Natural killer cell treated with Interleukin-12 subunit alpha and Interleukin-12 subunit beta and Interleukin-15 and Interleukin-18, amount 100 ng/mL, for 72 hours (primary cell): ENCODE measurements at regions not wholly inside any gene's neighbourhood (a gene's known extent, or its start where the extent isn't known, plus 50 kb on each side); places are given as distances from the start of the nearest gene placed in this dataset.
A peak's percentile ranks its signal among the peaks of the same experiment; 100 is the strongest.

Source experiments
- ATAC-seq, 2 donors: fragments of 150-1000 bp; cut with Tn5 transposase in 1 of 2; sonication (Bioruptor Pico), chemical (Tn5 transposase) in 1 of 2; 2 replicates each; pipeline ENCODE4 v1.10.0; 2021
- DNase-seq: peaks from one replicate; pipeline ENCODE4 v3.0.0; 2022; ENCODE audit warnings: low spot score
- H3K27ac Mint-ChIP-seq, 2 donors: 1 replicate in 1 of 2; 2 replicates in 1 of 2; pipeline ENCODE4 v1.8.0; 2022; ENCODE audit warnings: mixed read lengths in 2 of 2, mild to moderate bottlenecking in 1 of 2, moderate library complexity in 1 of 2
- H3K27me3 Mint-ChIP-seq, 2 donors: 1 replicate in 1 of 2; 2 replicates in 1 of 2; pipeline ENCODE4 v1.8.0; 2022; ENCODE audit warnings: mixed read lengths in 2 of 2
- H3K36me3 Mint-ChIP-seq: one replicate; pipeline ENCODE4 v1.8.0; 2022; ENCODE audit warnings: mixed read lengths
- H3K4me1 Mint-ChIP-seq, 2 donors: 1 replicate in 1 of 2; 2 replicates in 1 of 2; pipeline ENCODE4 v1.8.0; 2022; ENCODE audit warnings: low read depth in 2 of 2, mixed read lengths in 2 of 2, mild to moderate bottlenecking in 1 of 2
- H3K4me3 Mint-ChIP-seq: one replicate; pipeline ENCODE4 v1.8.0; 2022; ENCODE audit warnings: mixed read lengths
- H3K9me3 Mint-ChIP-seq: 2 replicates; pipeline ENCODE4 v1.8.0; 2022; ENCODE audit warnings: mixed read lengths

DNA sequence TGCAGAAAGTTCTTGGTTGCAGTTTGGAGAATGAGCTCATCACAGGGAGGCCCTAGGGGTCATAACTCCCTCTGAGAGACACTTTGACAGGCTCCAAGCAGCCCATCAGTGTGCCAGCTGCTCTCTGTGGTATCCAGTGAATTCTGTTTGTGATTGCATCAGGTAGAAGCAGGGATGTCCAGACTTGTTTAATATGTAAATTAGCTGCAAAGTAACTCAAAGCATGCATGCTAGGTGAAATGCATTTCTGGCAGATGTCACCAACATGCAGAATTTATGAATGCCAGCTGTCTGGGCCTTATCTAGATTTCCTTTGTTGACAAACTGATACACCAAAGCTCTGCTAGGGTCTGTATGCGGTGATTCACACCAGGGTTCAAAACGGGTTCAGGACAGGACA lies 123.6 kb upstream of the MTNR1B start:
- H3K27ac Mint-ChIP-seq = no peak overlapping the region
- no peaks in the 10 kb centered on the region for H3K4me1 Mint-ChIP-seq
- no peaks in the 10 kb centered on the region for H3K27me3 Mint-ChIP-seq
- DNase-seq (no peak), ATAC-seq (no peak)
- H3K36me3 Mint-ChIP-seq = no peaks in the 10 kb centered on the region
- H3K4me3 Mint-ChIP-seq = no peak overlapping the region
- no peaks in the 10 kb centered on the region for H3K9me3 Mint-ChIP-seq

DNA sequence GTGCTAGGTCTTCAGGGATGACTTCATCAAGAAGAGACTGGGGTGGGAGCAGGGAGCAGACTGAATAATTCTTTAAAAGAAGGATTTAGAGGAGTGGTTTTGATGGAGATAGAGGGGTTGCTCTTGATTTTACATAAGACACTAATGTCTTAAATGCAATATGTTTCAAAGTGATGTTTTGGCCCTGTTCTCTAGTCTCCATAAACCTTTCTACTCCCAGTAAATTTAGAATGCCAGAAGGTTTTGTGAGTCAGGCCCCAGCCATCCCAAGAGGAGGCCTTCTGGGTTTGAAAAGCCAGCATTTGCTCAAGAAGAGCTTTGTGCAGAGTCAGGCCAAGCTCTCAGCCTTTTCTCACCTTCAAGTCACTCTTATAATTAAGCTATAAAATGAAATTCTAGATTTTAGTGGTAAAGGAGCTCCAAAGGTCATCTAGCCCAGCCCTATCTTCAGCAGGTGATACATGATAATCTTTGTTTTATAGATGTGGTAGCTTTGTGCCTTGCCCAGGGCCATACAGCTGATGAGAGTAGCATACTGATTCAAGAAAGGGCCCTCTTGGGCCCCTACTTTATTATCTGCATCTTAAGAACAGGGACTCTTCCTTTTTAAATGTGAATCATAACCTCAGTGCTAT lies 122.8 kb upstream of the MTNR1B start:
- Mint-ChIP-seq H3K27me3 (no peaks in the 10 kb centered on the region), H3K36me3 (no peaks in the 10 kb centered on the region), H3K4me1 (no peaks in the 10 kb centered on the region), H3K27ac (no peak overlapping the region), H3K4me3 (no peak overlapping the region), H3K9me3 (no peaks in the 10 kb centered on the region)
- DNase-seq (no peak), ATAC-seq (no peak)

DNA sequence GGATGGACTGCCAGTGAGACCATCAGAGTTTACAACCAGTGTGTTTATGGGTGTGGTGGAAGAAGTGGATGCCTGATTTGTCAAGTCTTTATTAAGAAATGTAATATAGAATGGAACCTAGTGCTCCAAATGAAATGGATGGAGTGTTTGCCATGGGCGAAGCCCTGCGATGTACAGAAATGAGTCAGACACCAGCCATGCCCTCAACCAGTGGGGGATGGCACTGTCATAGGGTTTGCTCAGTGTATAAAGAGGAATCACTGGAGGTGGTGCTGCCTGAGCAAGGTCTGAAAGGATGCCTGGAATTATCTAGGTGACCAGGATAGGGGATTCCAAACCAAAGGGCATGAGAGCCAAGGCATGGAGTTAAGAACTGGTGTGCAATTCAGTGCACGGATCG lies 120.9 kb upstream of the MTNR1B start:
- Mint-ChIP-seq H3K9me3 (no peaks in the 10 kb centered on the region), H3K36me3 (no peaks in the 10 kb centered on the region), H3K27ac (no peak overlapping the region)

DNA sequence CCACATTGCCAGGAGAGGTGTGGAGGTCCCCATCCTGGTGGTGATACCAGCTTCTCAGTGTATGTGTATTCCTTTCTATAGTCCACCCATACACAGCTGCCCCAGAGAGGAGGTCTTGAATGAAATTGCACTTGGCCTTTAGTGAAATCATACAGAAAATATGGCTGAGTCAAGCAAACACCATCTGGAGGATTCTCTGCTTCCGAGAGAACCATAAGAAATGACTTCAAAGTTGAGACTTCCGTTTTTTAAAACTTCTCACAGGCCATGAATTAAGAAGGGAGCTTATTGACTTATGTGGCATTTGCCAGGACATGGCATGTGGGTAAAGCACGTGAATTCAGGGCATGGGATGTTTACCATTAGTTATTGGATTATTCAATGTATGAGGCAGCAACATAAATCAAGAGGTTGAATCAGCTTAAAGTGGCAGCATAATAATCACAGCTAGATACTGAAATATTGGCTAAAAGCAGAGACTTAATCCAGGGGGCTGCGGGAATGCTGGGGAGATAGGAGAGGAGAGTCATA lies 119.1 kb upstream of the MTNR1B start:
- Mint-ChIP-seq H3K9me3 (no peaks in the 10 kb centered on the region), H3K4me3 (no peak overlapping the region)
- ATAC-seq = no peak

More for the DNA sequence above, 120.9 kb upstream of the MTNR1B start:
- H3K27me3 Mint-ChIP-seq = no peaks in the 10 kb centered on the region
- DNase-seq = no peak
- H3K4me3 Mint-ChIP-seq = no peak overlapping the region
- H3K4me1 Mint-ChIP-seq = no peaks in the 10 kb centered on the region
- no peak for ATAC-seq

DNA sequence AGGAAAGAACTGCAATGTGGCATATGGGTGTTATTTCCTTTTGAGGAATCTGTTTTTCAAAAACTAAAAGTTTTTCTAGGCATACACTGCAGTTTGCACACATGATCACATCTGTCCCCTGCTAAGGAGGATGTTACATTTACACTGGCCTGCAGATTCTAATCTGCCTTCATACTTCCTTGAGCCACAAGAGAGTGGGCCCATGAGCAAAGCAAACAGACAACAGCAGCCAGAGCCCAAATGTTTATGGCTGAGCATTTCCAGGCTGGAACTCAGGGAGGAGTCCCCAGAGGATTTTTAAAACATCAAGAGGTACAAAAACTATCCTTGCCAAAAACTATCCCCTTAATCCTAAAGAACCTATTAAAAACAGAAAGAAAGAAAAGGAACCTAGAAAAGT lies 117.2 kb upstream of the MTNR1B start:
- H3K9me3 Mint-ChIP-seq = no peaks in the 10 kb centered on the region
- H3K4me3 Mint-ChIP-seq = no peak overlapping the region
- H3K27ac Mint-ChIP-seq = no peak overlapping the region
- no peaks in the 10 kb centered on the region for H3K36me3 Mint-ChIP-seq
- DNase-seq (no peak), ATAC-seq (no peak)
- no peaks in the 10 kb centered on the region for H3K27me3 Mint-ChIP-seq
- H3K4me1 Mint-ChIP-seq = no peaks in the 10 kb centered on the region

More for the DNA sequence above, 119.1 kb upstream of the MTNR1B start:
- Mint-ChIP-seq H3K27me3 (no peaks in the 10 kb centered on the region), H3K27ac (no peak overlapping the region), H3K36me3 (no peaks in the 10 kb centered on the region), H3K4me1 (no peaks in the 10 kb centered on the region)
- DNase-seq = no peak

DNA sequence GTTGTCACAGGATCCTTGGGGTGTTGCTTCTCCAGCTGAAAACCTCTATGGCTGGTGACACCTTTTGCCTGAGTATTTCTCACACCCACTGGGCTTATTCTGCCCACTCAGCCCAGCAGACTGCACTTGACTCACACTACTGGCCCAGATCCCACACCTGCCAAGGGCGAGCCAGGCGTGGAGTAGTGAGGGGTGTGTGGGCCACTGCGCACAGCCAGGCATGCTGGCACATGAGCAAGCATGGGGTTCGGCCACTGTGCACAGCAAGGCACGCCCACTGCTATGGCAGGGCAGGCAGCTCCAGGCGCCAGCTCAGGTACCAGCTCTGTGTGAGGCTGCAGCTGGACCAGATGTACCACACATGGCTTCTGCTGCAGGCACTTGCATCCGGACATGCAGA lies 116.5 kb upstream of the MTNR1B start:
- Mint-ChIP-seq H3K4me3 (no peak overlapping the region), H3K27me3 (no peaks in the 10 kb centered on the region), H3K4me1 (no peaks in the 10 kb centered on the region), H3K36me3 (no peaks in the 10 kb centered on the region), H3K27ac (no peak overlapping the region), H3K9me3 (no peaks in the 10 kb centered on the region)
- DNase-seq (no peak), ATAC-seq (peak in 1 of 2 donors; percentile 44)

DNA sequence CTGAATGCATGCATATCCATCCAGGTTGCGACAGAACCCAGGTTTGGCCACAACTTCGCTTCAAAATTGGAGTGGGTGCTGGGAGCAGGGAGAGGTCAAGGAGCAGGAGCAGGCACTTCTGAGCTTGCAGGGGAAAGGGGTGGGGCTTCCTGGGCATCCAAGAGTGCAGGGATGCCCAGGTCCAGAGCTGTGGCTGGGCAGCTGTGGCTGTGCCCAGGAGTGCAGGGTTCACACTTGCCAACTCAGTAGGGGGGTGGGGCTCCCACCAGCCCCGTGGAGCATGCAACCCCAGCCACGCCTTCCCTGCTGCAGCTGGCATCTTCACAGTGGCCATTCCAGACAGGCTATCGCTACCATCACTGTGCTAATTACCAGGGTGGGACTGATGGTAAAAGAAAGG lies 115.3 kb upstream of the MTNR1B start:
- Mint-ChIP-seq H3K27me3 (no peaks in the 10 kb centered on the region), H3K4me3 (no peak overlapping the region), H3K36me3 (no peaks in the 10 kb centered on the region), H3K4me1 (no peaks in the 10 kb centered on the region), H3K27ac (no peak overlapping the region), H3K9me3 (no peaks in the 10 kb centered on the region)
- DNase-seq (no peak), ATAC-seq (peak in 1 of 2 donors; percentile 55)

DNA sequence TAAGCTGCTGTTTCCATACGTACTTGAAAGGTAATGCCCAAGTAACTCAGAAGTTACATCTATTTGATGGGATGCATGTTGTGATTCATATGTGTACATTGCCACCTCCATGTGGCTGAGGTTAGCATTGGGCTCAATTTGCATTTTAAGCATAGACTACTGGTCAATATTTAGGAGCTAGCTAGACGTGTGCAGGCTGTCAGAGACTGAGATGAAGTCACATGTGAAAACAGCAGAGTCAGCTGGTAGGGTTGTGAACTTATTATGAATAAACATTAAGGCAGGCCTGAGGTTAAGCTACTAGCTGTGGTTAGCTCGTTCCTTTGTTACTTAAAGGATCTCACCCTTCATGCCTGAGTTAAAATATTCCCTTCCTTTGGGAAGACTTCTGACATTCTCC lies 114.5 kb upstream of the MTNR1B start:
- ATAC-seq = no peak
- DNase-seq = no peak
- Mint-ChIP-seq H3K4me3 (no peak overlapping the region), H3K4me1 (no peaks in the 10 kb centered on the region), H3K27me3 (no peaks in the 10 kb centered on the region), H3K9me3 (no peaks in the 10 kb centered on the region), H3K36me3 (no peaks in the 10 kb centered on the region), H3K27ac (no peak overlapping the region)

DNA sequence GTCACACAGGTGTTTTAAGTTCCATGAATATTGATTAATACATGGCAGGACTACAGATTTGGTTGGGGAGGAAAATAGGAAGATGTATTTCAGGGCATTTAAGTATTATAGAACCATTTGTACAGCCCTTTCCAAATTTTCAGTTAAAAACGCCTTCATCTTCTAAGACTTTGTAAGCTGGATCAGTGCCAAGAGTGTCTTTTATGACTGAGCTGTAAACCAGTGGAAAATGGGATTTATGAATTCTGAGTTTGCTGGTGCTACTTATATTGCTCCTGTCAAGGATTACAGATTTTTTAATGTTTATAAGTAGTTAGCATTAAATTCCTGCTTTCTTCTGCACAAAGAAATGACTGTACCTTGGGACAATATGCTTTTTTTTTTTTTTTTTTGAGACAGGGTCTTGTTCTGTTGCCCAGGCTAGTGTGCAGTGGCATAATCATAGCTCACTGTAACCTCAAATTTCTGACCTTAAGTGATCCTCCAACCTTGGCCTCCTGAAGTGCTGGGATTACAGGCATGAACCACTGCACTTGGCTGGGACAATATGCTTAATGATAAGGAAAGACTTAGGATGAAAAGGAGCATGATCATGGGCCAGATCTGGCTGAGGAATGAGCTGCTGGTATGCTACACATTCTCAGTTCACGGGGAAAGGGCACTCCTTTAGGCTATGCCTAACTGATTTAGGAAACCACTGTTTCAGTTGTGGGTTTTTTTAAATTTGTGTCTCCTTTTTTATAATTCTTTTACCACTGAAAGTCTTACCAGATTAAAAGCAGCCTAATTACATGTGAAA lies 113.6 kb upstream of the MTNR1B start:
- Mint-ChIP-seq H3K27ac (no peak overlapping the region), H3K27me3 (no peaks in the 10 kb centered on the region), H3K4me3 (no peak overlapping the region), H3K4me1 (no peaks in the 10 kb centered on the region), H3K9me3 (no peaks in the 10 kb centered on the region), H3K36me3 (no peaks in the 10 kb centered on the region)
- ATAC-seq = no peak
- DNase-seq = no peak

DNA sequence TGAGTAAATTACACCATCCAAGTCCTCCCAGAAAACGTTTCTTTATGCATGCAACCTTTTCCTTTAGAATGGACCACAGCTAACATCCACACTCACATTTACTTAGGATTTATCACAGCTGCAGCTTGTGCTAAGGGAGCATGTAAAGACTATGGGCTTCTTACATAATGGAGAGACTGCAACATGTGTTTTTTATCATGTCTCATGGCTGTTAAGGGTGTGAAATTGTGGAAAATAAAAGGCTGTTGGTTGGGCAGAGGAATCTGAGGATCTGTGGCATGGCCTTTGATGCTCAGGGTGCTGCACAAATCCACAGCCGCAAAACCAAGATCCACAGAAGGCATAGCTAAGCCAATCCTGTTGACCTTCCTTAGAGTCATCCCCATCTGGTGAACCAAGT lies 112.0 kb upstream of the MTNR1B start:
- no peaks in the 10 kb centered on the region for H3K27me3 Mint-ChIP-seq

DNA sequence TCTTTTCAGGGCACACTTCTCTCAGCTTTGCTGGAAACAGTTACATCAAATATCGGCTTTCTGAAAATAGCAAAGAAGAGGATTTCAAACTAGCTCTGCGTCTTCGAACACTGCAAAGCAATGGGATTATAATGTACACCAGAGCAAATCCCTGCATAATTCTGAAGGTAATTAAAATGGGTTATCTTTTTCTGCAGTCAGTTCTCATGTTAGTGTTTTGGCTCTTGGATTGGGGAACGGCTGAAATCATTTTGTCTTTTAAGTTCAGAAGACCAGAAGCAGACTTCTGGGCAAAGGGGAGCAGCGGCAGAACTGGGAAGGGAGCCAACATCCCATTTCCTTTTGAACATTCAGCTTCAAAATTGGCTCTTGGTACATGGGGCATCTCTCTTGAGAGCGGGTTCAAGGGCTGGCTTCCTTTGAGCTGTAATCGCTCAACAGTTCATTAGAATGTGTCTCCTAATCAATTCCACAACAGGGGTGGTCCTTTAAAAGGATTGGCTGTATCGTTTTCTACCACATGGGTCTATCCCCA lies 110.2 kb upstream of the MTNR1B start:
- no peak overlapping the region for H3K4me3 Mint-ChIP-seq
- no peak overlapping the region for H3K27ac Mint-ChIP-seq
- H3K36me3 Mint-ChIP-seq = no peaks in the 10 kb centered on the region
- H3K4me1 Mint-ChIP-seq = no peaks in the 10 kb centered on the region
- no peaks in the 10 kb centered on the region for H3K27me3 Mint-ChIP-seq
- DNase-seq (no peak), ATAC-seq (no peak)
- no peaks in the 10 kb centered on the region for H3K9me3 Mint-ChIP-seq

More for the DNA sequence above, 112.0 kb upstream of the MTNR1B start:
- Mint-ChIP-seq H3K27ac (no peak overlapping the region), H3K9me3 (no peaks in the 10 kb centered on the region), H3K4me1 (no peaks in the 10 kb centered on the region), H3K4me3 (no peak overlapping the region), H3K36me3 (no peaks in the 10 kb centered on the region)
- no peak for ATAC-seq
- no peak for DNase-seq

DNA sequence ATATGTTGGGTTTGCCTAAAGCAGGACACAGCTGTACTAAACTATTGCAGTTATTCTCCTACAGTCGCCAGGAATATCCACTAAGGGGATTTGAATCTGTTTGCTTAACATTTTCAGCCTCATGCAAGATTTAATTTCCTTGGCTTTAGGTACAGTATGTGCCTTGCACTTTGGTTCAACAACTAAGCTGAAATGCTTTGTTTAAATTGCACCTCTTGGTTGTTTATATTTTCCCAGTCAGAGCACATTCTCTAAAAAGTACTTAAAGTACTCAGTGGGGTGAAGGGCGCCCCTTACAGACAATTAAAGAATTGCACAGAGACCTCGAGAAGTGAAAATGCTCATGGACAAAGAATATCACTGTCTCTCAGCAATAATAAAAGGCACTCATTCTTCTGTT lies 107.8 kb upstream of the MTNR1B start:
- H3K4me3 Mint-ChIP-seq = no peak overlapping the region
- H3K36me3 Mint-ChIP-seq = no peaks in the 10 kb centered on the region
- ATAC-seq (no peak), DNase-seq (no peak)
- no peaks in the 10 kb centered on the region for H3K4me1 Mint-ChIP-seq
- no peak overlapping the region for H3K27ac Mint-ChIP-seq
- H3K27me3 Mint-ChIP-seq = no peaks in the 10 kb centered on the region
- H3K9me3 Mint-ChIP-seq = no peaks in the 10 kb centered on the region

DNA sequence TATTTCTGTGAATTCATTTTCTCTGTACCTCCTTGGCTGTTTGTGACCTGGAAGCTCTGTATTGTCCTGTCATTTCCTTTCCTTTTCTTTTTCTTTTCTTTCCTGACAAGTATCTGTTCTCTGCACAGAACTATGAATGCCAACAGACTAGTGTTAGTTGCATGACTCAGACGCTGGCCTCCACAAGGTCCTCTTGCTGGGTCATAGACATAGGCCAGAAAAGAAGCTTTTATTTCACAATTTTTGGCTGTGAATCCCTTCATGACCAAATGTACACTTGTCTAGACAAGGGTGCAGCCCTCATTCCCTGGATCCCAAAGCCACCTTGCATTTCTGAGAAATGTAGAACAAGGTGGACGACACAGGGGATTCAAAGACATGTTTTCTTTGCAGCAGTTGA lies 104.1 kb upstream of the MTNR1B start:
- no peaks in the 10 kb centered on the region for H3K36me3 Mint-ChIP-seq
- no peaks in the 10 kb centered on the region for H3K27me3 Mint-ChIP-seq
- DNase-seq (no peak), ATAC-seq (no peak)
- H3K9me3 Mint-ChIP-seq = no peaks in the 10 kb centered on the region
- H3K4me1 Mint-ChIP-seq = no peaks in the 10 kb centered on the region
- H3K27ac Mint-ChIP-seq = no peak overlapping the region
- H3K4me3 Mint-ChIP-seq = no peak overlapping the region

DNA sequence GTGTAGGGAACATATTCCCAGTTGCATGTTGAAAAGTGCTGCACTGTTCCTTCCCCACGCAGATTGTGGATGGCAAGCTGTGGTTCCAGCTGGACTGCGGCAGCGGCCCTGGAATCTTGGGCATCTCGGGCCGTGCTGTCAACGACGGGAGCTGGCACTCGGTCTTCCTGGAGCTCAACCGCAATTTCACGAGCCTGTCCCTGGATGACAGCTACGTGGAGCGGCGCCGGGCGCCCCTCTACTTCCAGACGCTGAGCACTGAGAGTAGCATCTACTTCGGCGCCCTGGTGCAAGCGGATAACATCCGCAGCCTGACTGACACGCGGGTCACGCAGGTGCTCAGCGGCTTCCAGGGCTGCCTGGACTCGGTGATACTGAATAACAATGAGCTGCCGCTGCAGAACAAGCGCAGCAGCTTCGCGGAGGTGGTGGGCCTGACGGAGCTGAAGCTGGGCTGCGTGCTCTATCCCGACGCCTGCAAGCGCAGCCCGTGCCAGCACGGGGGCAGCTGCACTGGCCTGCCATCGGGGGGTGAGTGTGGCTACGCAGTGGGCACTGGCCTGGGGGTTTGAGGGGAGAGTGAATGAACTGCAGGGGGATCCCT lies 102.7 kb upstream of the MTNR1B start:
- Mint-ChIP-seq H3K4me1 (no peaks in the 10 kb centered on the region), H3K9me3 (no peaks in the 10 kb centered on the region), H3K27ac (no peak overlapping the region), H3K36me3 (no peaks in the 10 kb centered on the region), H3K27me3 (no peaks in the 10 kb centered on the region), H3K4me3 (no peak overlapping the region)
- no peak for DNase-seq
- ATAC-seq = no peak
